Esophagus squamous epithelium (tissue), 5 donors: ENCODE measurements at regions not wholly inside any gene's neighbourhood (a gene's known extent, or its start where the extent isn't known, plus 50 kb on each side); places are given as distances from the start of the nearest gene placed in this dataset.

ENCODE experiments used
- DNase-seq: peaks from one replicate; lab custom pipeline; 2025; lab: John Stamatoyannopoulos, UW
- H3K27ac ChIP-seq, 4 donors: fragments of 200-600 bp; sonication (generic); one replicate each; pipeline ENCODE4 v1.5.1; 2016 to 2019; ENCODE audit warnings: mild to moderate bottlenecking in 1 of 4
- H3K27me3 ChIP-seq, 4 donors: fragments of 200-600 bp; sonication (generic); 1 replicate in 3 of 4; 2 replicates in 1 of 4; pipeline versions ENCODE4 v1.5.1 to v1.6.0; 2017 to 2021; ENCODE audit warnings: antibody characterized with exemption in 1 of 4
- H3K36me3 ChIP-seq, 3 donors: fragments of 200-600 bp; sonication (generic); one replicate each; pipeline ENCODE4 v1.5.1; 2016 to 2019
- H3K4me1 ChIP-seq, 3 donors: fragments of 200-600 bp; sonication (generic); one replicate each; pipeline ENCODE4 v1.5.1; 2017 to 2019
- H3K4me3 ChIP-seq, 4 donors: fragments of 200-600 bp; sonication (generic); 1 replicate in 3 of 4; 2 replicates in 1 of 4; pipeline ENCODE4 v1.5.1; 2016 to 2019; ENCODE audit warnings: mild to moderate bottlenecking in 2 of 4, moderate library complexity in 1 of 4
- H3K9me3 ChIP-seq, 3 donors: fragments of 200-600 bp; sonication (generic); one replicate each; pipeline ENCODE4 v1.5.1; 2016 to 2019
- CTCF ChIP-seq, 6 experiments: fragments of 450-650 bp in 4 of 6; fragments of 200-600 bp in 2 of 6; sonication (generic) in 2 of 6; IDR thresholded peaks; one replicate each; pipeline ENCODE4 v1.5.1; 2016 to 2019; ENCODE audit warnings: antibody characterized with exemption in 6 of 6, mild to moderate bottlenecking in 4 of 6, moderate library complexity in 4 of 6
- POLR2A ChIP-seq, 4 donors: fragments of 450-650 bp; IDR thresholded peaks; one replicate each; pipeline ENCODE4 v1.6.1; 2017; ENCODE audit warnings: antibody characterized with exemption in 4 of 4, mild to moderate bottlenecking in 4 of 4, moderate library complexity in 3 of 4
- WGBS, 2 donors: methylation state at CpG; one replicate each; pipeline ENCODE4 v1.1.5; 2018; 5-methylcytosine and 5-hydroxymethylcytosine counted together
- intact Hi-C: fragments of 100-400 bp; cut with DNase I; formaldehyde crosslinking; loops from one replicate; pipeline ENCODE4 v1.15.0; 2022
- donor health status: DM: yes; HTN: yes; CAD: no.

- 17 to 35% methylated on average over 1 of the region's 1 CpG for WGBS, 2 donors
- no peak for TF ChIP-seq POLR2A (IDR thresholded peaks at IDR 0.05)
- Histone ChIP-seq H3K4me1 (no peaks in the 10 kb centered on the region), H3K27me3 (no peaks in the 10 kb centered on the region), H3K4me3 (no peak overlapping the region), H3K27ac (no peak overlapping the region), H3K36me3 (no peaks in the 10 kb centered on the region), H3K9me3 (no peaks in the 10 kb centered on the region)
- intact Hi-C loops = no loop called here
- no peak for DNase-seq
Measured at GRCh38 chr7:13327669-13328068, 640.2 kb downstream of the ARL4A start.

GRCh38 chr7:13333371-13333770, 645.9 kb downstream of the ARL4A start:
- Histone ChIP-seq H3K27ac (no peak overlapping the region), H3K9me3 (no peaks in the 10 kb centered on the region), H3K4me3 (no peak overlapping the region), H3K36me3 (no peaks in the 10 kb centered on the region), H3K4me1 (no peaks in the 10 kb centered on the region), H3K27me3 (no peaks in the 10 kb centered on the region)
- WGBS, 2 donors = 39 to 41% methylated on average over 1 of the region's 1 CpG
- DNase-seq = no peak
- TF ChIP-seq POLR2A (IDR thresholded peaks at IDR 0.05) (no peak), CTCF (IDR thresholded peaks at IDR 0.05) (no peak)
- intact Hi-C loops = no loop called here

GRCh38 chr7:13336227-13336626, 648.8 kb downstream of the ARL4A start:
- TF ChIP-seq POLR2A (IDR thresholded peaks at IDR 0.05) = no peak
- TF ChIP-seq CTCF (IDR thresholded peaks at IDR 0.05) = no peak
- DNase-seq = no peak
- Histone ChIP-seq H3K27me3 (no peaks in the 10 kb centered on the region), H3K36me3 (no peaks in the 10 kb centered on the region), H3K4me1 (no peaks in the 10 kb centered on the region), H3K4me3 (no peak overlapping the region), H3K27ac (no peak overlapping the region), H3K9me3 (no peaks in the 10 kb centered on the region)
- whole genome bisulfite sequencing, 2 donors = 29 to 36% methylated on average over 4 of the region's 4 CpGs
- intact Hi-C loops = no loop called here

- 25 to 57% methylated on average over 1 of the region's 1 CpG for WGBS, 2 donors
- no peaks in the 10 kb centered on the region for H3K9me3 ChIP-seq
- DNase-seq = no peak
- H3K27me3 ChIP-seq = no peaks in the 10 kb centered on the region
- H3K4me1 ChIP-seq = no peaks in the 10 kb centered on the region
- no peak overlapping the region for H3K4me3 ChIP-seq
- intact Hi-C loops = no loop called here
- H3K27ac ChIP-seq = no peak overlapping the region
- no peak for TF ChIP-seq CTCF (IDR thresholded peaks at IDR 0.05)
- no peak for TF ChIP-seq POLR2A (IDR thresholded peaks at IDR 0.05)
- no peaks in the 10 kb centered on the region for H3K36me3 ChIP-seq
Measured at GRCh38 chr7:13352677-13353076, 636.8 kb downstream of the ETV1 start.

- Histone ChIP-seq H3K9me3 (no peaks in the 10 kb centered on the region), H3K27me3 (no peaks in the 10 kb centered on the region), H3K4me1 (no peaks in the 10 kb centered on the region), H3K4me3 (no peak overlapping the region), H3K27ac (no peak overlapping the region), H3K36me3 (no peaks in the 10 kb centered on the region)
- intact Hi-C loops = no loop called here
- TF ChIP-seq POLR2A (IDR thresholded peaks at IDR 0.05) = no peak
- no peak for TF ChIP-seq CTCF (IDR thresholded peaks at IDR 0.05)
- WGBS, 2 donors = 76% methylated on average over 10 of the region's 10 CpGs
- no peak for DNase-seq
Measured at GRCh38 chr7:13359656-13360055, 629.8 kb downstream of the ETV1 start.

GRCh38 chr7:13386741-13387140, 602.7 kb downstream of the ETV1 start:
- TF ChIP-seq POLR2A (IDR thresholded peaks at IDR 0.05) = no peak
- TF ChIP-seq CTCF (IDR thresholded peaks at IDR 0.05) = no peak
- H3K27ac ChIP-seq = no peak overlapping the region
- intact Hi-C loops = no loop called here
- H3K9me3 ChIP-seq = no peaks in the 10 kb centered on the region
- H3K4me1 ChIP-seq = no peaks in the 10 kb centered on the region
- no peaks in the 10 kb centered on the region for H3K27me3 ChIP-seq
- no peak for DNase-seq
- 63 to 70% methylated on average over 1 of the region's 1 CpG for WGBS, 2 donors
- H3K36me3 ChIP-seq = no peaks in the 10 kb centered on the region
- H3K4me3 ChIP-seq = no peak overlapping the region
